Stimulated activated CD8-positive, alpha-beta memory T cell treated with anti-CD3 and anti-CD28 coated beads, Interleukin-12 subunit alpha, Interleukin-12 subunit beta, amount 100 ng/mL, for 24 hours (primary cell): ENCODE measurements at regions not wholly inside any gene's neighbourhood (a gene's known extent, or its start where the extent isn't known, plus 50 kb on each side); places are given as distances from the start of the nearest gene placed in this dataset.
"Not testable (repeated sequence)": the region's sequence is repeated elsewhere in the genome, so short reads cannot be mapped to it uniquely, and the experiment has no call there.

Experiments
- DNase-seq: peaks from one replicate; pipeline ENCODE4 v3.0.0-alpha.2; 2020; ENCODE audit errors: extremely low read depth

GRCh38 chr18:78875778-78876650 lies 103.6 kb upstream of the SALL3 start:
- DNase-seq, result no peak

GRCh38 chr18:78876868-78877267 lies 102.8 kb upstream of the SALL3 start:
- DNase-seq, result no peak

DNA sequence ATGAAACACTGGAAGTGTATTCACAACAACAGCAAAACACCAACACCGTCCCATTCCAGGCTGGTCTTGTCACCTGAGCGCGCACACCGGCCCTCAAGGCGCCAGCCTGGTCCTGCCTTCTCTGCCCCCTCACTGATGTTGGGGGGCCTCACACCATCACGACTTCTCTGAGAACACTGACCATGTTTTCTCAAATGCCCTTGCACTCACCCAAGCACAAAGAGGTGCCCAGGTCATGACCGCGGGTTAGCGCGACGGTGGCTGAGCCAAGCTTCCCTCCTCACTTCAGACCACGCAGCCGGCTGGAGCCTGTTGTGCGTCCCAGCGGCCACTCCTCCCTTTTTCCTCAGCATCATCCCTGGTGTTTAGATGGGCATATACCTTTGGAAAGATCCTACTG lies 101.3 kb upstream of the SALL3 start:
- DNase-seq, result no peak

GRCh38 chr18:78879072-78879883 lies 100.3 kb upstream of the SALL3 start:
- not testable (repeated sequence) for DNase-seq

GRCh38 chr18:78882585-78882984 lies 97.0 kb upstream of the SALL3 start:
- no peak for DNase-seq

DNA sequence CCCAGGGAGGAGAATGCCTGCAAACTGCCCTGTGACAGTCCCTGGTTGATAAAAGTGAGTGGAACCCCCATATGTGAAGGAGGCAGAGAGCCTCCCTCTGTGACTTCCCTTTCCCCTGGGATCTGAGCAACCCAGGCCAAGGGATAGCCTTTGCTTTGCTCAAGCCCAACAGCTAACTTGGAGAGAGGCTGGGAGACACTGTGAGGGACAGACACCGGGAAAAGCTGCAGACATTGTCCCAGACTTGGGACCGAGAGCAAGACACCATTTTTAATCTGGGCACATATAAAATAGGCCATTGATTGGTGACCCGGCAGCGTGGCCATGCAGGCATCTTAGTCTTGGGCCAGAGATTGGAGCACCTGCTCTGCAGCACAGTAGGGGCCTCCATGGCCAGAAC lies 96.1 kb upstream of the SALL3 start:
- no peak for DNase-seq

DNA sequence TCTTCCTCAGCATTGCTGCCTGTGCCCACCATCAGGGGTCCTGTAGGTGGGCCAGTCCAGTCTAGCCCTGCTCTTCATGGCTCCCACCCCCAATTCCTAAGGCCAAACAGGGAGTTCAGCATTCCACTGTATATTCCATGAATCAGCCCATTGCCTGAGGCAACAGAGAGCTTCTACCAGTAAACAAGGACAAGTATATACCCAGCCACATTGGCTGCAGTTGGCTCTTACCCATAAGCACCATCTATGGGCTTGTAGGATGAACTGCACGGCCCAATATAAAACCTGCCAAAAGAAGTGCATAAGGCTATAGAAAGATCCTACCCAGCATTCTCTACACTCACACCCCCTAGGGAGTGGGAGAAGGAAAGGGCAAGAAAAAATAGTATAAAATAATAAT lies 95.1 kb upstream of the SALL3 start:
- no peak for DNase-seq

DNA sequence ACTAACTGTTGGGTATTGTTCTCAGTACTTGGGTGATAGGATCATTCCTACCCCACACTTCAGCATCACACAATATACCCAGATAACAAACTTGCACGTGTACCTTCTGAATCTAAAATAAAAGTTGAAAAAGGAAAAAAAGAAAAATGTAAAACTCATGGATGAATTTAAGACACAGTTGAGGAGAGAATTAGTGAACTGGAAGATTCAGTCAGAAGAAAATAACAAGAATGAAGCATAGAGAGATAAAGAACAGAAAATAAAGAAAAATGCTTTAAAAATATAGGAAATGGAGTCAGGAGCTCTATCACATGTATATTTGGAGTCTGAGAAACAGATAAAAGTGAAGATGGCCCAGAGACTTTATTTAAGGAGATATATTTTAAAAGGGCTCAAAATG lies 90.4 kb upstream of the SALL3 start:
- no peak for DNase-seq

- no peak for DNase-seq
Measured at GRCh38 chr18:78890388-78890787, 89.2 kb upstream of the SALL3 start.

DNA sequence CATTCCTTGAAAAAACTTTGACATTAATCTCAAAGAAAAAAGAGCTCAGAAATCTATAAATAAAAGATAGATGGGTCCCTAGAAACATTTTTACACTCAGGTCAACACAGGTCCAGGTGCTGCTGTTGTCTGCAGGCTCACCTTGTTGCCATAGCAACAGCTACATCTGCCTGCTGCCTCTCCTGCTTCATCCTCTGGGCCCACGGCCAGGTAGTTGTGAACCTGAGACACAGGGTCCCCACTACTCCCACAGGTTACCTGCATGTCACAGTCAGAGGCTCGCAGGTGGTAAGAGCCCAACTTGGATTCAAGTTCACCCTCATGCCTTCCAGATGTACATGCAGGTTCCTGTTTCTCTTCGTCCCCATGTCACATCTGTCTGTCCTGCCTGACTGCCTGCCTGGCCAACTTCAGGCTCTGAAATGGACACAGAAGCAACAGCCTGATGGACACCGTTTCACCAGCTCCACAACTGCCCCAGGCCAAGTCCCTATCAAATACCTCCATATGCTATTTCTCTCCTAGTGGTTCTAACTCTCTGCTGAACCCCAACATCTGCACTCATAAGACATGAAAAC lies 88.3 kb upstream of the SALL3 start:
- DNase-seq, result no peak

GRCh38 chr18:78892177-78892576 lies 87.4 kb upstream of the SALL3 start:
- DNase-seq, result no peak

DNA sequence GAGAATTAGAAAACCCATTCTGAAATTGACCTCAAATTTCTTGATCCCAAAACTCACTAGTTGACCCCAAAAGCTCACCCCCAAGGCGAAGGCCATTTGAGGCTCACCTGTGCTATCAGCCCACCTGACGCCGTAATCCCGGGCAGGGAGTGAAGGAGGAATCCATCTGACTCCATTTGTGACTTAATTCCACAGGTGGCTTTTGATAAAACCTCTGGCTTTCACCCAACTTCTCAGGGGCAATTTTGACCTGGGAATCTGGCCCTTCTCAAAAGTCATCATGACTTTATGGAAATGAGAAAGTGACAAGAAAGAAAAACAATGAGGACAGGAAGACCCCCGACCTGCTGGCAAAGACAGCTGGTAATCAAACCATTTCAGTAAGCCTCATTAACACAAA lies 86.9 kb upstream of the SALL3 start:
- no peak for DNase-seq

GRCh38 chr18:78893281-78894032 lies 86.2 kb upstream of the SALL3 start:
- DNase-seq, result no peak

- DNase-seq, result no peak
Measured at GRCh38 chr18:78894033-78894305, 85.6 kb upstream of the SALL3 start.

- no peak for DNase-seq
Measured at GRCh38 chr18:78895207-78896001, 84.2 kb upstream of the SALL3 start.

GRCh38 chr18:78896111-78896905 lies 83.3 kb upstream of the SALL3 start:
- no peak for DNase-seq

DNA sequence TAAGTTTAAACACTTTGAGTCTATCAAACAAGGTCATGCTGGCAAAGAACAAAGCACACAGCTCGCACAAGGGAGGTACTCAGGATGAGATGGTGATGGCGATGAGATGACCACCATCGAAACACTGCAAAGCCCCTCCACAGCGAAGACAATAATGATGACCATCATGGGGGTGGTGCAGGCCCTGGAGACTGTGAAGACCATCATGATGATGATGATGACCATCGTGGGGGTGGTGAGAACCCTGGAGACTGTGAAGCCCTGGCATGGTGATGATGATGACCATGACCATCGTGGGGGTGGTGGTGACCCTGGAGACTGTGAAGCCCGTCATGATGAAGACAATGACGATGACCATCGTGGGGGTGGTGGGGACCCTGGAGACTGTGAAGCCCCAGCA lies 81.6 kb upstream of the SALL3 start:
- no peak for DNase-seq

GRCh38 chr18:78898635-78899034 lies 81.0 kb upstream of the SALL3 start:
- DNase-seq, result no peak

- no peak for DNase-seq
Measured at GRCh38 chr18:78899241-78899640, 80.4 kb upstream of the SALL3 start.
